HG02610 (cell line): ENCODE measurements at regions not wholly inside any gene's neighbourhood (a gene's known extent, or its start where the extent isn't known, plus 50 kb on each side); places are given as distances from the start of the nearest gene placed in this dataset.
A peak's percentile ranks its signal among the peaks of the same experiment; 100 is the strongest.

Source experiments
- ATAC-seq: cut with Tn5 transposase; IDR thresholded peaks from one replicate; pipeline ENCODE4 v1.9.1; 2021; ENCODE audit warnings: mild to moderate bottlenecking, moderate library complexity; ENCODE audit not compliant: unreplicated experiment

GRCh38 chr10:117427356-117427755 lies 52.1 kb upstream of the PDZD8 start:
- ATAC-seq: no peak

GRCh38 chr10:117425974-117426566 lies 50.8 kb upstream of the PDZD8 start:
- peak; percentile 60 for ATAC-seq

- no peak for ATAC-seq
Measured at GRCh38 chr10:117424883-117425649, 49.8 kb upstream of the PDZD8 start.
